ENCODE measurements at regions not wholly inside any gene's neighbourhood (a gene's known extent, or its start where the extent isn't known, plus 50 kb on each side); places are given as distances from the start of the nearest gene placed in this dataset.

DNA sequence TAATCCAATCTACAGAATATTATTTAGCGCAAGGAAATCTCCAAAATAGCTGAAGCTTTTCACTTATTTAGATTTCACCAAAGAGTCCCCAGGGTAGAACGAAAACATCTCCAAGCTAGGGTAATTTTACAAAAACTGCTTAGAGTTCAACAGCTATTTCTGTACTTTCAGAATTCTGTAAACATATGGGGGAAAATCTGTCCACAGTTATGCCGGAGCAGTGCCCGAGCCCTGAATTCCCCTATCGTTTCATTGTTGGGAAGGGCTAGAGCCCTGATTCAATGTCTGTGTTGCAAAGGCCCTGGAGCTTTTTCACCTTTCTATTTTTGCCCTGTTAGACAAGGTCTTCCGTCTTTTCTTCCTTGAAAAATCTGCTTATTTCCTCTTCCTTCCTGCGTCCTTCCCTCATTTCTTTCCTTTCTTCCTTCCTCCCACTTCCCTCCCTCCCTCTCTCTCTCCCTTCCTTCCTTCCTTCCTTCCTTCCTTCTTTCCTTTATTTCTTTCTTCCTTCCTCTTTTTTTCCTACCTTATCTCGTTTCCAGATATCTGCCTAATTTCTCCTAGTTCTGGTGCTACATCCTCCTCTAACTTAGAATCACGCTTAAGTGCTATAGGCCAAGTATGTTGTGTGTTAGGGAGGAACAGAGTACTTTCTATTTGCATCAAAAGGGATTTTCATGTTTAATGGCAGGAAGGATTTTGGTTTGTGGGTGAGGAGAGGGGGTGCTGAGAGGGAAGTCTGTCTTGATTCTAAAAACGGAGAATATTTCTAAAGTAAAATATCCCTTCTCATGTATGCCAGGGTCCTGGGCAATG, 122.5 kb upstream of the BMP2 start:
- Histone ChIP-seq H3K4me3 (ENCODE audit: low read depth in 2 of 2, low read length in 2 of 2) (no peak overlapping the region), H3K36me3 (ENCODE audit: control insufficient read depth, insufficient read depth, low read length) (no peaks in the 10 kb centered on the region), H3K9me3 (ENCODE audit: control insufficient read depth, insufficient read depth, low read depth, low read length) (no peaks in the 10 kb centered on the region), H3K27me3 (ENCODE audit: control insufficient read depth, insufficient read depth, low read length) (no peaks in the 10 kb centered on the region), H3K27ac (ENCODE audit: low read length) (no peak overlapping the region), H3K4me1 (ENCODE audit: control insufficient read depth, insufficient read depth, low read length) (no peaks in the 10 kb centered on the region)
- DNase-seq (ENCODE audit: low read depth, low spot score) (no peak), ATAC-seq (no peak)
- ChIA-PET CTCF (no interaction called here), POLR2A (no interaction called here)
- BruUV-seq (replicated peaks): no TSS peak
- TF ChIP-seq, protein P1, sequence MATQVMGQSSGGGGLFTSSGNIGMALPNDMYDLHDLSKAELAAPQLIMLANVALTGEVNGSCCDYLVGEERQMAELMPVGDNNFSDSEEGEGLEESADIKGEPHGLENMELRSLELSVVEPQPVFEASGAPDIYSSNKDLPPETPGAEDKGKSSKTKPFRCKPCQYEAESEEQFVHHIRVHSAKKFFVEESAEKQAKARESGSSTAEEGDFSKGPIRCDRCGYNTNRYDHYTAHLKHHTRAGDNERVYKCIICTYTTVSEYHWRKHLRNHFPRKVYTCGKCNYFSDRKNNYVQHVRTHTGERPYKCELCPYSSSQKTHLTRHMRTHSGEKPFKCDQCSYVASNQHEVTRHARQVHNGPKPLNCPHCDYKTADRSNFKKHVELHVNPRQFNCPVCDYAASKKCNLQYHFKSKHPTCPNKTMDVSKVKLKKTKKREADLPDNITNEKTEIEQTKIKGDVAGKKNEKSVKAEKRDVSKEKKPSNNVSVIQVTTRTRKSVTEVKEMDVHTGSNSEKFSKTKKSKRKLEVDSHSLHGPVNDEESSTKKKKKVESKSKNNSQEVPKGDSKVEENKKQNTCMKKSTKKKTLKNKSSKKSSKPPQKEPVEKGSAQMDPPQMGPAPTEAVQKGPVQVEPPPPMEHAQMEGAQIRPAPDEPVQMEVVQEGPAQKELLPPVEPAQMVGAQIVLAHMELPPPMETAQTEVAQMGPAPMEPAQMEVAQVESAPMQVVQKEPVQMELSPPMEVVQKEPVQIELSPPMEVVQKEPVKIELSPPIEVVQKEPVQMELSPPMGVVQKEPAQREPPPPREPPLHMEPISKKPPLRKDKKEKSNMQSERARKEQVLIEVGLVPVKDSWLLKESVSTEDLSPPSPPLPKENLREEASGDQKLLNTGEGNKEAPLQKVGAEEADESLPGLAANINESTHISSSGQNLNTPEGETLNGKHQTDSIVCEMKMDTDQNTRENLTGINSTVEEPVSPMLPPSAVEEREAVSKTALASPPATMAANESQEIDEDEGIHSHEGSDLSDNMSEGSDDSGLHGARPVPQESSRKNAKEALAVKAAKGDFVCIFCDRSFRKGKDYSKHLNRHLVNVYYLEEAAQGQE (IDR thresholded peaks at IDR 0.05; ENCODE audit: insufficient read depth in 1 of 2, low read depth in 2 of 2, low read length in 1 of 2): no peak
- TF ChIP-seq POLR2AphosphoS5 (IDR thresholded peaks at IDR 0.05; ENCODE audit: low read depth, low read length) (no peak), SIN3A (IDR thresholded peaks at IDR 0.05; ENCODE audit: borderline replicate concordance, insufficient read depth, low read depth, low read length) (no peak), TCF7L2 (IDR thresholded peaks at IDR 0.05; ENCODE audit: low read depth, low read length) (no peak)
- TF ChIP-seq, protein P2, sequence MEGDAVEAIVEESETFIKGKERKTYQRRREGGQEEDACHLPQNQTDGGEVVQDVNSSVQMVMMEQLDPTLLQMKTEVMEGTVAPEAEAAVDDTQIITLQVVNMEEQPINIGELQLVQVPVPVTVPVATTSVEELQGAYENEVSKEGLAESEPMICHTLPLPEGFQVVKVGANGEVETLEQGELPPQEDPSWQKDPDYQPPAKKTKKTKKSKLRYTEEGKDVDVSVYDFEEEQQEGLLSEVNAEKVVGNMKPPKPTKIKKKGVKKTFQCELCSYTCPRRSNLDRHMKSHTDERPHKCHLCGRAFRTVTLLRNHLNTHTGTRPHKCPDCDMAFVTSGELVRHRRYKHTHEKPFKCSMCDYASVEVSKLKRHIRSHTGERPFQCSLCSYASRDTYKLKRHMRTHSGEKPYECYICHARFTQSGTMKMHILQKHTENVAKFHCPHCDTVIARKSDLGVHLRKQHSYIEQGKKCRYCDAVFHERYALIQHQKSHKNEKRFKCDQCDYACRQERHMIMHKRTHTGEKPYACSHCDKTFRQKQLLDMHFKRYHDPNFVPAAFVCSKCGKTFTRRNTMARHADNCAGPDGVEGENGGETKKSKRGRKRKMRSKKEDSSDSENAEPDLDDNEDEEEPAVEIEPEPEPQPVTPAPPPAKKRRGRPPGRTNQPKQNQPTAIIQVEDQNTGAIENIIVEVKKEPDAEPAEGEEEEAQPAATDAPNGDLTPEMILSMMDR (IDR thresholded peaks at IDR 0.05): no peak
- in situ Hi-C loops (cut with HindIII; ENCODE audit: low pct_unique_long_range_greater_than_20kb, low sequenced_read_pairs) (no loop called here), intact Hi-C loops (cut with micrococcal nuclease; ENCODE audit: unreplicated experiment) (no loop called here)

DNA sequence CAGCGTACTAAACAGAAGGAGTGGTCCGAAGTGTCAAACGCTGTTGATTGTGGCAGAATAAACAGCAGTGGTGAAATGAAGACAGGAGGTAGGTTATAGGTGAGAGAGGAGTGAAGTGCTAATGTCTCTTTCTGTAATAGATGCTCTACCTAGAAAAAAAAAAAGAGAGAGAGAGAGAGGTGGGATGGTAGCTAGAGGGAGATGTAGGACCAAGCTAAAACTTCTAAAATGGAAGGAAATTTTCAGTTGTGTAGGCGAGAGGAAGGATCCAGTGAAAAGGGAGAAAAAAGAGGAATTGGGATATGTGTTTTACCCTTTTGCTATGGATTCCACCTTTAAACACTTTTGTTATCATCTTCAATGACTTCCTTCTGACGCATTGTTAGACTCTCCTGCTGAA, 126.5 kb upstream of the BMP2 start:
- Histone ChIP-seq H3K4me1 (ENCODE audit: control insufficient read depth, insufficient read depth, low read length) (no peaks in the 10 kb centered on the region), H3K36me3 (ENCODE audit: control insufficient read depth, insufficient read depth, low read length) (no peaks in the 10 kb centered on the region), H3K9me3 (ENCODE audit: control insufficient read depth, insufficient read depth, low read depth, low read length) (no peaks in the 10 kb centered on the region), H3K27me3 (ENCODE audit: control insufficient read depth, insufficient read depth, low read length) (no peaks in the 10 kb centered on the region), H3K27ac (ENCODE audit: low read length) (no peak overlapping the region), H3K4me3 (ENCODE audit: low read depth in 2 of 2, low read length in 2 of 2) (no peak overlapping the region)
- TF ChIP-seq POLR2AphosphoS5 (IDR thresholded peaks at IDR 0.05; ENCODE audit: low read depth, low read length): no peak
- no peak for TF ChIP-seq TCF7L2 (IDR thresholded peaks at IDR 0.05; ENCODE audit: low read depth, low read length)
- TF ChIP-seq SIN3A (IDR thresholded peaks at IDR 0.05; ENCODE audit: borderline replicate concordance, insufficient read depth, low read depth, low read length): no peak
- TF ChIP-seq, protein P1 (IDR thresholded peaks at IDR 0.05; ENCODE audit: insufficient read depth in 1 of 2, low read depth in 2 of 2, low read length in 1 of 2): no peak
- TF ChIP-seq, protein P2 (IDR thresholded peaks at IDR 0.05): no peak
- no TSS peak for BruUV-seq (replicated peaks)
- ChIA-PET POLR2A (no interaction called here), CTCF (no interaction called here)
- in situ Hi-C loops (cut with HindIII; ENCODE audit: low pct_unique_long_range_greater_than_20kb, low sequenced_read_pairs): no loop called here
- DNase-seq (ENCODE audit: low read depth, low spot score) (no peak), ATAC-seq (no peak)
- intact Hi-C loops (cut with micrococcal nuclease; ENCODE audit: unreplicated experiment): no loop called here
